Nephron (organoid): ENCODE measurements at regions not wholly inside any gene's neighbourhood (a gene's known extent, or its start where the extent isn't known, plus 50 kb on each side); places are given as distances from the start of the nearest gene placed in this dataset.
A peak's percentile ranks its signal among the peaks of the same experiment; 100 is the strongest.

Source experiments
- H3K27ac Mint-ChIP-seq, 3 experiments: 2 replicates each; pipeline ENCODE4 v1.8.0; 2020; ENCODE audit warnings: mixed read lengths in 3 of 3, mild to moderate bottlenecking in 2 of 3, moderate library complexity in 1 of 3
- H3K27me3 Mint-ChIP-seq: 2 replicates; pipeline ENCODE4 v1.8.0; 2021; ENCODE audit warnings: low read depth, mild to moderate bottlenecking, moderate library complexity, mixed read lengths
- H3K36me3 Mint-ChIP-seq: 2 replicates; pipeline ENCODE4 v1.8.0; 2020; ENCODE audit warnings: low read depth, mixed read lengths
- H3K4me1 Mint-ChIP-seq: 2 replicates; pipeline ENCODE4 v1.8.0; 2020; ENCODE audit warnings: mixed read lengths
- H3K4me3 Mint-ChIP-seq, 3 experiments: 2 replicates each; pipeline ENCODE4 v1.8.0; 2020; ENCODE audit warnings: mild to moderate bottlenecking in 3 of 3, mixed read lengths in 3 of 3, moderate library complexity in 2 of 3
- H3K9me3 Mint-ChIP-seq: 2 replicates; pipeline ENCODE4 v1.8.0; 2020; ENCODE audit warnings: mixed read lengths
- TF ChIP-seq, protein P1 (sequence below), 3 experiments: fragments of 200-600 bp; sonication (generic); IDR thresholded peaks; one replicate each; pipeline ENCODE4 v1.5.0; 2021; ENCODE audit warnings: antibody characterized with exemption in 3 of 3; ENCODE audit not compliant: unreplicated experiment in 3 of 3

DNA sequence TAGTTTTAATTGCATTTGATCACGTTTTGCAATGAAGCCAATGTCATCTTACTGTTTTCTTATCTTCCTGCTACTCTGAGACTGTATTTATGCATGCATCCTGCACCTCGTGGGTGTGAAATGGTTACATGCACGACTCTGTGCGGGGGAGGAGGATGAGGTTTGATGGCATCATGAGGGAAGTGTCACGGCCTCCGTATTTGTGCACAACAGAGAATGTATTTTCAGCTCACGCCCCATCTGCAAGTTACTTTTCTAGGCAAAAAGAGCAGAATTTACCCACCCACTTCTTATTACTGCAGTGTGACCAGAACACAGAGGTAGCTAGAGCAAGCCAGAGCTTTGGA is 145.1 kb downstream of the TDRD15 start:
- TF ChIP-seq, protein P1, sequence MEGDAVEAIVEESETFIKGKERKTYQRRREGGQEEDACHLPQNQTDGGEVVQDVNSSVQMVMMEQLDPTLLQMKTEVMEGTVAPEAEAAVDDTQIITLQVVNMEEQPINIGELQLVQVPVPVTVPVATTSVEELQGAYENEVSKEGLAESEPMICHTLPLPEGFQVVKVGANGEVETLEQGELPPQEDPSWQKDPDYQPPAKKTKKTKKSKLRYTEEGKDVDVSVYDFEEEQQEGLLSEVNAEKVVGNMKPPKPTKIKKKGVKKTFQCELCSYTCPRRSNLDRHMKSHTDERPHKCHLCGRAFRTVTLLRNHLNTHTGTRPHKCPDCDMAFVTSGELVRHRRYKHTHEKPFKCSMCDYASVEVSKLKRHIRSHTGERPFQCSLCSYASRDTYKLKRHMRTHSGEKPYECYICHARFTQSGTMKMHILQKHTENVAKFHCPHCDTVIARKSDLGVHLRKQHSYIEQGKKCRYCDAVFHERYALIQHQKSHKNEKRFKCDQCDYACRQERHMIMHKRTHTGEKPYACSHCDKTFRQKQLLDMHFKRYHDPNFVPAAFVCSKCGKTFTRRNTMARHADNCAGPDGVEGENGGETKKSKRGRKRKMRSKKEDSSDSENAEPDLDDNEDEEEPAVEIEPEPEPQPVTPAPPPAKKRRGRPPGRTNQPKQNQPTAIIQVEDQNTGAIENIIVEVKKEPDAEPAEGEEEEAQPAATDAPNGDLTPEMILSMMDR (IDR thresholded peaks at IDR 0.05; ENCODE audit: unreplicated experiment in 3 of 3) = no peak
- H3K4me3 Mint-ChIP-seq = peak overlapping the region in 2 of 3 experiments; percentile 18 to 37
- no peaks in the 10 kb centered on the region for H3K36me3 Mint-ChIP-seq
- peaks cover 53% of the 10 kb centered on the region for H3K27me3 Mint-ChIP-seq
- peaks cover 48% of the 10 kb centered on the region for H3K4me1 Mint-ChIP-seq
- no peaks in the 10 kb centered on the region for H3K9me3 Mint-ChIP-seq
- H3K27ac Mint-ChIP-seq = peak overlapping the region; percentile 77 to 81 (median 80)

DNA sequence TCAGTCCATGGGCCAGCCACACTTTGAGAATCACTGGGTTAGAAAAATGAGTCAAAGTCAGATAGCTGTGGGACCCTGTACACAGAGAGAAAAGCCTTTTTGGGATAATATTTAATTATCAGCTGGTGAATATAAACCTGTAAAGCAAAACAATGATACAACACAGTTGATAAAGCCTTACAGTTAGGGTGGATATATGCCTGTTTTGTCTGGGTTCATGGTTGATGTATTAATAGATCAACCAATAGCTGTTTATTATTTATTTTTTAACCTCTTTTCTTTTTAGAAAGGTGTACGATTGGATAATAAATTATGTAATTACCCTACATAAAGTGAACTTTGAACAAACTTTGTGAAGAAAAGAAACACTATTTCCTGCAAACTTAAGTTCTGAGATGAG is 145.6 kb downstream of the TDRD15 start:
- TF ChIP-seq, protein P1 (IDR thresholded peaks at IDR 0.05; ENCODE audit: unreplicated experiment in 3 of 3) = no peak

DNA sequence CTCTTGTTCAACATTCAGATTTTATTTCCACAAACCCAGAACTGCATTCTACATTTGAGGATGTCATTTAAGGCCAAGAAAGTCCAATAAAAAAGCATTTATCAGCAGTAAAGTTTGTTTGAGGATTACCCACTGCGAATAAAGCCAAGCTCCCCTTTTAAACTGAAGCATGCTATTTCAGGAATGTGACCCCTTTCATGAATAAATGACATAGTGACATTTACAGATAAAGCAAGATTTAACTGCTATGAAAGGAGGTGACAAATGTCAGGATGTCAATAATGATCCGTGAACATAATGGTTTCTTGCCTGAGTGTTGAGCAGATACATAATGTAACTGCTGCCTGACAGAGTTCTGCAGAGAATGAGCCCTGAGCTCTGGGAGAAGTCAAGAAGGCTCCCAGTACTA is 146.3 kb downstream of the TDRD15 start:
- TF ChIP-seq, protein P1 (IDR thresholded peaks at IDR 0.05; ENCODE audit: unreplicated experiment in 3 of 3) = no peak
- Mint-ChIP-seq H3K4me1 (peaks cover 48% of the 10 kb centered on the region), H3K4me3 (peak overlapping the region in 1 of 3 experiments; percentile 35), H3K9me3 (no peaks in the 10 kb centered on the region), H3K36me3 (no peaks in the 10 kb centered on the region), H3K27me3 (peaks cover 58% of the 10 kb centered on the region), H3K27ac (peak overlapping the region; percentile 39 to 81 (median 76))

More for the DNA sequence above, 145.6 kb downstream of the TDRD15 start:
- H3K4me3 Mint-ChIP-seq = no peak overlapping the region
- peaks cover 48% of the 10 kb centered on the region for H3K4me1 Mint-ChIP-seq
- H3K36me3 Mint-ChIP-seq = no peaks in the 10 kb centered on the region
- H3K27ac Mint-ChIP-seq = peak overlapping the region; percentile 77 to 81 (median 80)
- H3K27me3 Mint-ChIP-seq = peaks cover 58% of the 10 kb centered on the region
- no peaks in the 10 kb centered on the region for H3K9me3 Mint-ChIP-seq

DNA sequence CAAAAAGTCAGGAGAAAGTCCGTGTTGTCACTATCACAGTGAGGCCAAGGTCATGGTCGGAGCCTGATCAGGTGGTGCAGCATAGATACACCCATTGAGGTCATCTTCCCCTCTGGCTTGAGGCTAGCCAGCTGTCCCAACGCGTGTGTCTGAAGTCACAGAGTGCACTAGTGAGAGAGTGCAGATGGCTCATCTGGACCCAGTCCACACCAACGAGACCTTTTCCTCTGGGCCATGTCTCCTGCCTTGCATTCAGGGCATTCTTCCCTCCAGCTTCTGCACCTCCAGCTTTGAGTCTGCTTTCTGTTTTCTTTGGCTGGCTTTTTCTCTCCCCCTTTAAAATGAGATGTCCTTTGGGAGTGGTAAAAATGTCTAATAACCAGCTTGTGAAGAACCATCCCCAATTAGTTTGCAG is 146.9 kb downstream of the TDRD15 start:
- H3K4me1 Mint-ChIP-seq = peaks cover 47% of the 10 kb centered on the region
- no peaks in the 10 kb centered on the region for H3K36me3 Mint-ChIP-seq
- peak overlapping the region; percentile 39 to 81 (median 76) for H3K27ac Mint-ChIP-seq
- TF ChIP-seq, protein P1 (IDR thresholded peaks at IDR 0.05; ENCODE audit: unreplicated experiment in 3 of 3) = no peak
- peaks cover 59% of the 10 kb centered on the region for H3K27me3 Mint-ChIP-seq
- H3K4me3 Mint-ChIP-seq = no peak overlapping the region
- no peaks in the 10 kb centered on the region for H3K9me3 Mint-ChIP-seq

DNA sequence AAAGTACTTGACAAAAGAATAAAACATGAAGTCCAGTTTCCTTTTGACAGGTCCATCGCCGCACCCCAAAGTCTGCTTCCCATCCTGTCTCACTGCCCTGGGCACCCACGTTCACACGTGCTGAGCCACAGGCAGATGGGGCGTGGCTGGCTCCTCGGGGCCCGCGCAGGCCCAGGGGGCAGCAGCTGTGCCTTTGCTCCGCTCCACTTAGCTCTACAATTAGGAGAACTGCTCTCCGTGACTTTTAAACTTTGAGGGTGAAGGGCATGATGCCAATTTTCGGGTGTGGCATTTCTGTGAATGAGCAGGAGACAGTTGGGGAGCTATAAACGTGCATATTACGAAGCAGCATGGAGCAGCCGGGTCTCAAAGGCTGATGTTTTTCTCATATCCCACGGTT is 152.4 kb downstream of the TDRD15 start:
- Mint-ChIP-seq H3K4me3 (no peak overlapping the region), H3K27ac (no peak overlapping the region), H3K36me3 (no peaks in the 10 kb centered on the region), H3K27me3 (peaks cover 58% of the 10 kb centered on the region), H3K9me3 (no peaks in the 10 kb centered on the region), H3K4me1 (peaks cover 38% of the 10 kb centered on the region)
- TF ChIP-seq, protein P1 (IDR thresholded peaks at IDR 0.05; ENCODE audit: unreplicated experiment in 3 of 3) = no peak
